AG04450 (cell line): ENCODE measurements at regions not wholly inside any gene's neighbourhood (a gene's known extent, or its start where the extent isn't known, plus 50 kb on each side); places are given as distances from the start of the nearest gene placed in this dataset.

ENCODE experiments used
- CTCF ChIA-PET: fragments of 300-600, 350-600 bp; formaldehyde crosslinking; extraction: SDS; loops from one replicate; lab custom pipeline; 2022; ENCODE audit warnings: antibody characterized with exemption, inconsistent platforms; lab: Charles Lee
- POLR2A ChIA-PET: fragments of 350-600 bp; formaldehyde crosslinking; extraction: SDS; loops from one replicate; lab custom pipeline; 2021; ENCODE audit warnings: antibody characterized with exemption, inconsistent platforms; lab: Yijun Ruan, JAX
- DNase-seq: peaks from one replicate; pipeline ENCODE4 v3.0.0-alpha.2; 2011; ENCODE audit warnings: low read depth, low spot score
- H3K27ac ChIP-seq: one replicate; pipeline ENCODE4 v1.5.1; 2012; ENCODE audit warnings: low read depth, low read length, control low read depth
- H3K27me3 ChIP-seq: one replicate; pipeline ENCODE4 v1.6.0; 2012; ENCODE audit warnings: low read length; ENCODE audit not compliant: control insufficient read depth, insufficient read depth
- H3K4me3 ChIP-seq: 2 replicates; pipeline ENCODE4 v1.5.1; 2011; ENCODE audit warnings: mild to moderate bottlenecking, low read depth, low read length, control low read depth
- H3K9me3 ChIP-seq: 2 replicates; pipeline ENCODE4 v1.5.1; 2012; ENCODE audit warnings: low read length; ENCODE audit not compliant: control insufficient read depth, insufficient read depth
- CTCF ChIP-seq: IDR thresholded peaks from 2 replicates; pipeline ENCODE4 v1.5.1; 2011; ENCODE audit warnings: low read depth, low read length, control low read depth, inconsistent platforms

GRCh38 chr17:74123350-74123749 is 80.1 kb upstream of the RPL38 start:
- no peak overlapping the region for H3K4me3 ChIP-seq
- POLR2A ChIA-PET: no interaction called here
- peaks cover 8% of the 10 kb centered on the region for H3K9me3 ChIP-seq
- CTCF ChIA-PET: no interaction called here
- H3K27me3 ChIP-seq: no peaks in the 10 kb centered on the region
- H3K27ac ChIP-seq: no peak overlapping the region
- TF ChIP-seq CTCF: no peak
- no peak for DNase-seq

GRCh38 chr17:74123866-74124444 is 79.5 kb upstream of the RPL38 start:
- H3K4me3 ChIP-seq: no peak overlapping the region
- TF ChIP-seq CTCF: no peak
- no peaks in the 10 kb centered on the region for H3K27me3 ChIP-seq
- DNase-seq: no peak
- peaks cover 8% of the 10 kb centered on the region for H3K9me3 ChIP-seq
- no peak overlapping the region for H3K27ac ChIP-seq
- ChIA-PET CTCF (no interaction called here), POLR2A (no interaction called here)

- Histone ChIP-seq H3K4me3 (no peak overlapping the region), H3K9me3 (peaks cover 2% of the 10 kb centered on the region), H3K27me3 (no peaks in the 10 kb centered on the region), H3K27ac (no peak overlapping the region)
- TF ChIP-seq CTCF: no peak
- CTCF ChIA-PET: no interaction called here
- no peak for DNase-seq
- POLR2A ChIA-PET: no interaction called here
Measured at GRCh38 chr17:74125156-74125555, 78.3 kb upstream of the RPL38 start.

- POLR2A ChIA-PET: no interaction called here
- CTCF ChIA-PET: no interaction called here
- Histone ChIP-seq H3K4me3 (no peak overlapping the region), H3K9me3 (peaks cover 3% of the 10 kb centered on the region), H3K27me3 (no peaks in the 10 kb centered on the region), H3K27ac (no peak overlapping the region)
- DNase-seq: no peak
- TF ChIP-seq CTCF: no peak
Measured at GRCh38 chr17:74126179-74126900, 77.1 kb upstream of the RPL38 start.

GRCh38 chr17:74126959-74127358 is 76.5 kb upstream of the RPL38 start:
- POLR2A ChIA-PET: no interaction called here
- CTCF ChIA-PET: no interaction called here
- DNase-seq: no peak
- H3K27ac ChIP-seq: no peak overlapping the region
- peaks cover 3% of the 10 kb centered on the region for H3K9me3 ChIP-seq
- H3K27me3 ChIP-seq: no peaks in the 10 kb centered on the region
- TF ChIP-seq CTCF: no peak
- no peak overlapping the region for H3K4me3 ChIP-seq
